SKM-1 treated with dmso at 0.1 percent for 144 hours (cell line): ENCODE measurements at regions not wholly inside any gene's neighbourhood (a gene's known extent, or its start where the extent isn't known, plus 50 kb on each side); places are given as distances from the start of the nearest gene placed in this dataset.

Experiments used
- DNase-seq: peaks from one replicate; lab custom pipeline; 2025; ENCODE audit not compliant: unreplicated experiment; lab: John Stamatoyannopoulos, UW

DNA sequence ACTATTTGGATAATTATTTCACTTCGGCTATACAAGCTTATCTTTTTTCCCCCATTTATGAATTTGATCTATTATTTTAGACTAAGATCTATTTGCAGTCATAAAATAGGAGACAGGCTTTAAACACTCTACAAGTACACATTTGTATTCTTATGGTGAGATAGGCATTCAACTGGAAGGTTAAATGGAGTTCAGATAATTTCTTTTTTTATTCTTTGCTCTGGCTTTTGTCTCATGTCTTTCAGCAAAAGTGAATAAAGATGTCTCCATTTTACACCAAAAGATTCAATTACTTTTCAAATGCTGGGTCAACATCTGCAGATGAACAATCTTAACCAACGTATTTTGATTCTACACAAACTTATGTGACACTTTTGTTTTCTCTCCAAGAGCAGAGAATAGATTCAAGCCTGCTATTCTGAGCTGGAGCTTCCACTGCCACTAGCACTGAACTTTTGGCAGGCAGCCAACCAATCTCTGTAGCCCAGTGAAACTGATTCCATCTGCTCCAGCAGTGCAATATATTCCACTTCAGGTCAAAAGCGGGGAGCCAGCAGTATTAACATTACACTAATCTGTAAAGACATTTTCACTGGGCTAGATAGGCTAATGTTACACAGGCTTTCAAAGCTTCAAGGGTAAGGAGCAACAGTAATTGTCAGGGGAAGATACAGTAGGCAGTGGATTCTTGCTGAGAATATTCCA is 452.0 kb upstream of the ZNF608 start:
- no peak for DNase-seq

DNA sequence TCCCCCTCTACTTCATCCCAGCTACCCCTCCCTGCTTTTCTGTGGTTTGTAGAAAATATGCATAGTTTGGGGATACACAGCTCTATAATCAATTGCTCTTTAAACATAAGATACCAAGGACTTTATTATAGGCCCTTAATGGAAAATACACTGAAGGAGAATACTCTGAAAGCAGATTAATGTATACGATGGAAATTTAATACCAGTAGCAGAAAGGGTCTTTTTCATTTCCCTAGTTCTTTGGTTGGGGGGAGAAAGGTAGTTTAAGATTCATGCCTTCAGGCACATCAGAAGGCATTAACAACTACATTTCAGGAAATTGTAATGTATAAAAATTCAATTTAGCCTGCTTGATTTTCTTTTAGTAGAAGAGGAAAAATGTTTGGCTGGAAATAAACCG is 452.9 kb upstream of the ZNF608 start:
- DNase-seq: no peak

DNA sequence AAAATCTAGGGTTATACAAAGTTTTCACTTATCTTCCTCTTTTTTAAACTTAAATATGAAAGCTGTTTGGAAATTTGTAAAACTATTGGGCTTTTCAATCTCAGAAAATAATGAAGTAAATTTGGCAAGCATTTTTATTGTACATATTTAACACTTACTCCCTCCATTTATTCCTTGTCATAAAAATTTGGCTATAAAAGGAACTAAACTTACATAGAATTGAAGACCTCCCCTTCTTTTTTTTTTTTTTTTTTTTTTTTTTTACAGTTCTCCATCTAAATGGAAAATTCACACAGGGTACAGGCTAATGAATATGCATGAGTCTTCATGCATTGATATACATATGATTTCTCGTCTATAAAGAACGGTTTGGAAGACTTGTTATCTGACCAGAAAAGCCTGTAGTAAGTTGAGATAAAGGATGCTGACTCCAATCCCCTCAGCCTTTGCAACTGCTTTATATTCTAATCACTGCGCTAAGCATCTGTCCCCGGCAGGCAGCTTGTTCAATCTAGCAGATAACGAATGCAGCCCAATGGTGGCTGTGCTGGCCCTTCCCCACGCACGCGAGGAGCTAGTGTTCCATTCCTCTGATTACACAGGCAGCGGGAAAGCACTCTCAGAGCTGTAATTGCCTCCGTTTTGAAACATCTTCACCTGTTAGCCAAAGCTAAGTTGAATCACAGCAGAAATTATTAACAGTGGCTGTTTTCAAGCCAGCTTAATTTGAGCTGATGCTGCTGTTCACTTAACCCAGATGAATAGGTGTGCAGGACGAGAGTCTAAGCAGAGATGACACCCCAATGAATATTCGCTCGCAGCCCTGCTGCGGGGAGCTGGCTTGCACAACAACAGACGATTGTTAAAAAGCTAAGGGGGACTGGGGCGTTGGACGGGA is 453.8 kb upstream of the ZNF608 start:
- no peak for DNase-seq

DNA sequence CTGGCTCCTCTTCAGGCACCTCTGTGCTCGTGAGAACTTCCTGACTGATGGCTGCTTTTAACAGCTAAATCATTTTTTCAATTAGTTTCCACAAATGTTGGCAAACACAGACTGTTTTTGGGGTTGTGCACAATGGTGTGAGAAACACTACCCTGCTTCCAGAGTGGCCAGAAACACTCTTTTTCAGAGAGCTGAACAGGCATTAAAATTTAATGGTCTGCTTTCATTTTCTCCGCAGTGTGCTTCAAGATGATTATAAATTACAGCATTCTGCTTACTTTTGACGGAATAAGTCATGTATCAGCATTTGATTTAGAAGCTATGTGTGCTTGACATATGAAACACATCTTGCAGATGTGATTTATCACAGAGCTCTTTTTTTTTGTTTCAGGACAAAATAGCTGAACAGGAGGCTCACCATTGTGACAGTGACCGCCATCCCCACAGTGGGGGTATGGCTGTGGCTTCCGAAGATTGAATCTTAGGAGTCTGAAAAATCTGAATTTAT is 454.5 kb upstream of the ZNF608 start:
- DNase-seq: no peak

DNA sequence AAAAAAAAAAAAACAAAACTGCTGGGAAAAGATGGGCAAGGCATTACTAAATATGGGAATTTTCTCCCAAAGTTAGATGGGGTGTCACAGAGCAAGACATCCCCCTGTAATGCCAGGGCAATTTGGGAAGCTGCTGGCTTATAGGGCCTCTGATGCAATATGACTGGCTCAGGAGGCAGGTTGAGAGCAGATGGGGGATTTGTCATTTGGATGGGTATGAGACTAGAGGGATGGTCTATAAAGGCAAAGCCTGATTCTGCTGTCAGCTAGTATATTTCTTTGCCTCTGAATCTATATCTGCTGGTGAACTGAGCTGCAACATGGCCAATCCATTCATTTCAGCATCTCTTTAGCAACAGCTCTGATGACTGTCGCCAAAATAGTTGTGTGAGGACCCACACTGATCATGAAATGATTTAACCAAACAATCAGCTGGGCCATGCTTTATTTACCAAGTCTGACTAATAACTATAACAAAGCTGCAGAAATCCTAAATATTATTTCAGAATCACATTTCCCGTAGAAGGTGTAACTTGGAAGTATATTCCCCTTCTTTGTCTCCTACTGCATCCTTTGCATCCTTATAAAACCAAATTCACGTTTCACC is 455.1 kb upstream of the ZNF608 start:
- DNase-seq: no peak

DNA sequence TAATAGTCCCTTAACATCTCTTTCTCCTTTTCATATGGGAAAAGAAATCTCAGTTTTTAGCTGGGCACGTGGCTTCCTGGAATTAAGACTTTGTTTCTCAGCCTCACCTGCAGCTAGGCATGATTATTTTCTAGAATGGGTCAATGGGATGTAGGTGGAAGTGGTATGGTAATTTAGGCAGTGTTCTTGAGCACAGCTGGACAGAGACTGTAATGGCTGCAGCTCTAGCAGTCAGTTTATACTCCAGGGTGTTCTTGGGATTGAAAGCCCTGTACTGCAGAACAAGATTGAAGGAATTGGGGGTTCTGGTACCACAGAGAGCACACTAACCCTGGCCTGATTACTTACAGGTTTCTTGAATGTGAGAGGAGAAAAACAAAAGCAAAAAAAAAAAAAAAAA is 455.9 kb upstream of the ZNF608 start:
- no peak for DNase-seq

DNA sequence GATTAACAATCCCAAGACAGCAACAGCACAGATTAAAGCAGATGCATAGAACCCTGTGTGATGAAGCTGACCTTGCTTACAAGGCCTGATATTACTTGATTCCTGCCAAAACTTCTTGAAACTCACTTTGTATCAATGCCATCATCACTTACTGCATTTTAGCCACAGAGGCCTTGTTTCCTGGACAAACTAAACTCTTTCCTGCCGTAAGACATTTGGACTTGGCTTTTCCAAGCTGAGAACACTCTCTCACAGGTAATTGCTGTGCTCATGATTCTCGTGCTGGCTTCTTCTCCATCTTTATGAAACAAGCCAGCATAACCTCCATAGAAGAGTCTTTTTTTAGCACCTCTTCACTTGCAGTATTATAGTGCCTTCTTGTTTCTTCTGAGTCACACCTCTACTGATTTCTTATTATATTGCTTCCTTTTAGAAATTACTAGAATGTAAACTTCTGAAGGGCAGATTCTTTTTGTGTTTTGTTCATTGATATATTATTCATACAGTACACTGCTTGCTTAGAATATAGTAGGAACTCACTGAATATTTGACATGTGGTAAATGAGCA is 456.5 kb upstream of the ZNF608 start:
- DNase-seq: no peak

DNA sequence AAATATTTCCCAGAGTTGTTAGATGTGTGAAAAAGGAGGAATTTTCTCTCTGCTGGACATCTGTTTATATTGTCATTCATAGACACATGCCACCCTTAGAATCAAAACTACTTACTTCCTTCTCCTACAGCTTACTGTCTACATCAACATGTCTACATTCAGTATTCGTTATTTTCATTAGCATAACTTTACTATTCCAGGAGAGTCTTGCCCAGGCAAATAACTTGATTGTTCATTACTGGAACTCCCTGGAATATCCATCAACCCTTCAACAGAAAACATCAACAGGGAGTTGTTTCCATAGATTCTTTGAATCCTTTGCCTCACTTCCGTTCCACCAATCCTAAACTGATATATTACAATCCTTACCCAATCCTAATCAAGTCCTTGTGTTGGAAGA is 457.5 kb upstream of the ZNF608 start:
- no peak for DNase-seq

DNA sequence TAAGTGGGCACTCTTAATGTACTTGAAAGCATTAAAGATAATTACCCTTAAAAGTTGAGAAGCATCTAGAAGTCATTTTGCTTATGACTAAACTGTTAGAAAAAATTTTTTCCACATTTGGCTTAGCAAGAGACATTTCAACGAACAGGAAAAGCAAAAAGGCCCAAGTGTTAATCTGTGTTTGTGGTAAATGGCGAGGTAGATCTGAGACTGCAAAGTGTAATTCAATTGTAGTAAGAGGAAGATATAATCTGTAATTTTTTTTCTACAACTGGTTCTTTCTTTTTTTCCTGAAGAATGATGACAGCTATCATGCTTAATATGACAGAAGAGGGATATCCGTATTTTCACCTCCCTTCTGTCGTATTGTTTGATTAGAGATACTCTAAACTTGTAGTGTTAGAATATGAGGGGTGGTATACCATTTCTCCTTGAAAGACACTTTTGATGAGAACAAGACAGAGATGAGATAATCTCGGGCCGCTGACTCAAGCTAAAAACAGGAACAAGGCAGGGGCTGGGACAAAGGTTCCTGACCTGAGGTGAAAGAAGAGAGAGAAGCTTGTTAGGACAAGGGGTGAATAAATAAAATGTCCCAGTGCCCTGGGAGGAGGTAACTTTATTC is 459.3 kb upstream of the ZNF608 start:
- no peak for DNase-seq

DNA sequence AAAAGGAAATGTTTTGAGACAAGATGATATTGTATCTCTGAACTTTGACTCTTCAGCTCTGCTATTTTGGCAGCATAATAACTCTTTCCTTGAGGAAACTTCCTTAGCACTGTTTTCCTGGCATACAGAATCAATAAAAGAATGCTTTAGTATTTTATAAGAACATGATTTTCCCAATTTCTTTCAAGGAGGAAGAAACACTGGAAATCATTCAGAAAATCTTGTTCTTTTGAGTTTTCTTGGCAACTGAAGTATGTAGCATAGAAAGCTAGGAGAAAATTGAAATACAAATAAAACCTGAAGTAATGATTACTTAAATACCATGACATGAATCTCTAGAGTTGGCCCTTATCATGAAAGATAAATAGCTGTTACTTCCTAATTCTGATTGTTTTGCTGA is 461.4 kb upstream of the ZNF608 start:
- DNase-seq: no peak

DNA sequence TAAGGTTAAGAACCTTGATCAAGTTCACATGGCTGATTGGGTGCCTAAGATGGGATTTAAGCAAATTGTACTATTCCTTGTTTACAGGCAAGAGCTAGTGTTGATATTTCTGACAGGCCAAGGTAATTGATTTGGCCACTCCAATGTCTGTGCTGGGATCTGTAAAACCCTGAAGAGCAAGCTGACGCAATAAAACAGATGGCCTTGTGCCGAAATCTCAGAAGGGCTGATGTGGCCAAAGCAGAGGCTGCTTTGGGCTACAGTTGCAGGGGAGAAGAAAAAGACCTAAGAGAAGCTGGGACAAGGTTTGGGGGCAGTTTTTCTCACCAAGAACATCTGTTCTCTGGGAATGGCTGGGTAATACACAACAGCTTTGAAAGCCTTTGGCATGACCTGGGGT is 463.2 kb upstream of the ZNF608 start:
- no peak for DNase-seq

DNA sequence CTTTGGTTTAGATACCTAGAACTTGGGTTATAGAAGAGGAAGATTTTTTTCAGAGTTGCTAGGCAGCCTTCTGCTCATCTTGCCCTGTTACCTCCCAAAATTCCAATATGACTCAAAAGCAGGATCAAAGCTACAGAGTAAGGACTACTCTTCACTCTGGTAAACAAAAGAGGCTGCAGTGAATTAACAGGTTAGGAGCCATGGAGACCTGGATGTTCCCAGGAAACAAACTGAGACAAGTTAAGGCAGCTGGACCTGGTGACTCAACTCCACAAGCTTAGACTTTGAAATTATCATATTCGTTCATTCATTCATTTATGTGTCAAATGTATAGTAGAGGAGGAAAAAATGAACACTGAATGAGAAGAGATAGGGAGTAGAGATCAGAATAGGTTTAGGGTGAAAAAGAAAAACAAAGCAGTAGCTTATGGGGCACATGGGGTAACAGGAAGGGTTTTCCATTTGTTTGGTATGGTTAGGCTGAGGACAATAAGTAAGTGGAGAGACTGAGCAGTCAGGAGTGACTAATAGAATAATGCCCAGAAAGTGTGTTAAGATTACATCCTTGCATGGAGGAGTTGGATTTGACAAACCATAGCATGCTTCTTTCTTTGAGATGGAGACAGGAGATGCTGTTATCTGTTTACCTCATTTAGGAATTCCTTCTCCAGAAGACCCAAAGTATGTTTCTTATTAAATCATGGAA is 464.0 kb upstream of the ZNF608 start:
- no peak for DNase-seq

DNA sequence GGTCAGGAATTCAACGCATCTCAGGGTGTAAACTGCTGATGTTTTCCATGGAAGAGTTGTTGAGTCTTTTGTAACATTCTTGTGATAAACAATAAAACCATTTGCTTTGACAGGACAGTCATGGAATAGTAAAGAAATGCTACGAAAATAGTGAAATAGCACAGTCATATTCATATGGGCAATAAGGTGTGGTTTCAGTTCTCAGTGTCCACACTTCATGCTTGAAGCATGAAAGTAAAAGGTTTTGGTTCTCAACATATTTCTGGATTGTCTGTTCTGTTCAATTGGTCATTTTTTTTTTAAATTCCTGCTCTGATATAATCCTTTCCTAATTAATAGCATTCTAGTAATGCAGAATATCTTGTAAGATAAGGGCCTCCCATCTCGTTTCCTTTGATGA is 467.6 kb upstream of the ZNF608 start:
- no peak for DNase-seq

DNA sequence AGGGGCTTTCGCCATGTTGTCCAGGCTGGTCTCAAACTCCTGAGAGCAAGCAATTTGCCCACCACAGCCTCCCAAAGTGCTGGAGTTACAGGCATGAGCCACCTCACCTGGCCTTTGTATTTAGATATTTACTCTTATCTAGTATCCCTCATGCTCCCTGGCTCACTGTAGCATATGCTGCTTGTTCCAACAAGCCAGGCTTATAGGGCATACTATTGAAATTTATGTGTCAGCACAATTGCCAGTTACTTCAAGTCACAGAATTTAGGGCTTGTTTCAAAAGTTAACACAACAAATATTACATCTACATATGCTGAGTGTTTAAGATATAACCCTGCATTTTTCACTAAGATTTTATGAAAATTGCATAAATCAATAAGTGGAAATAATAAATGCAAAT is 469.2 kb upstream of the ZNF608 start:
- DNase-seq: no peak

DNA sequence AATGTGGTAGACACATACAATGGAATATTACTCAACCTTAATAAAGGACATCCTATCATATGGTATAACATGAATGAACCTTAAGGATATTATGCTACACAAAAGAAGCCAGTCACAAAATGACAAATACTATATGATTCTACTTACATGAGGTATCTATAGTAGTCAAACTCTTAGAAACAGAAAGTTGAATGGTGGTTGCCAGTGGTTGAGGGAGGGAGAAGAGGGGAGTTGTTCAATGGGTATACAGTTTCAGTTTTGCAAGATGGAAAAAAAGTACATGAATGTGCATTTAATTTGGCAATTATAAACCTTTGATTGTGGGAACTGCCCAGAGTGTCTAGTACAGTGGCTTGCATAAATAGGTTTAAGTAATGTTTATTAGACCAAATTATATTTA is 473.3 kb upstream of the ZNF608 start:
- no peak for DNase-seq

DNA sequence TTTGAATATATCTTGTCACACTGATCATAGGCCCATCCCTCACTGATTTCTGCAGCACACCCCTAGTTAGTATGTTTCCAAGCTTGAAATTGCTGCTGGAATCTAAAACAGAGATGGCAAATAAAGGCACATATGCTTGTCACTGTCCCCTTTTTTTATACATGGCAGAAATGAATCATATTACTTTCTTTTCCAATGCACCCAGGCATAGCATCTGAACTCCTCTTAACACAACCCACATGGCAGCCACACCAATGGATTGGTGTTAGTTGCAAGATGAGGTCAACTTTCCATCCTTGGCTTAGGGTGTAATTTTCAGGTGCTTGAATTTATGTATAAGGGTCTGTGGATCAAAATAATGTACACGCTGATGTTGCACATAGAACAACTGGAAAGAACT is 473.8 kb upstream of the ZNF608 start:
- DNase-seq: no peak

DNA sequence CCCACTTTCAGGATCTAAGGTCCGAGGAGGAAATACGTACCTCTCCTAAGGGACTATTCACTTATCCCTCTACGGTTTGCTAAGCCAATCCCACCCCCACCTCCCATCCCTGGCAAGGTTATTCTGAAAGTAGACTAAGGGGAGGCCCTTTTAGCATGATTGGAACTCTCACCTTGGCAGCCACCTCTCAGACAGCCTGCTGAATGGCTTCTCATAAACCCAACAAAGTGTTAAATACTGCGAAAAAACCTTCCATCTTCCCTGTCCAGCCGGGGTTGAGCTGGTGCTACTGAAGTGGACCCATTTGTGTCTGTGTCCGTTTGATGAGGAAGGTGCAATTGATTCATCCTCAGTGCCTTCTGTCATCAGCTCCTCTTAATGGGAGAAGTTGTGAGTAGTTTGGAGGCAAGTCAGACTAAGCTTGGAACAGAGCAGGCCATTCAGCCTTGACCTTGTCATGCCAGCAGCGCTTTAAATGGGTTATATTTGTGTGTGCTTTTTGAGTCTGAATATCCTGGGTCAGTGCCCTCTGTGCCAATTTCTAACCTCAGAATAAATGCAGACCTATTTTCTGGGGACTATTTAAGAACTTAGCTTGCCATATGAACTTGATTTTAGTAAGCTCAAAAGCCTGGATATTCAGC is 476.3 kb upstream of the ZNF608 start:
- DNase-seq: no peak

DNA sequence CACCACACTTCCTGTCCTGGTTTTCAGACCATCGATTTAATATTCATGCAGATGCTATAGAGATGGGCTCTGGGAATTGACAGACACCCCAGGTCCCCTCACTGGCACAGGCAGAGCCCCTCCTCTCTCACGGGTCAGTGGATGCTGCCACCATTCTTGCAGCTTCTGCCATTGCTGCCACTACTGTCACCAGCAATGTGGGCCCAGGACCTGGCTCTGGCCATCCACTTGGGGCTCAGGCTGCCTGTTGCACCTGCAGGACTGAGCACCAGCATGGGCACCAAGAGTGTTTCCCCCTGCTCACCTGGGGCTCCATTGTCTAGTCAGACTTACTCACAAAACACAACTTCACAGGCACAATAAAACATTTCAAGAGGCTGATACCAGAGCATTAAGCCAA is 479.0 kb upstream of the ZNF608 start:
- no peak for DNase-seq

DNA sequence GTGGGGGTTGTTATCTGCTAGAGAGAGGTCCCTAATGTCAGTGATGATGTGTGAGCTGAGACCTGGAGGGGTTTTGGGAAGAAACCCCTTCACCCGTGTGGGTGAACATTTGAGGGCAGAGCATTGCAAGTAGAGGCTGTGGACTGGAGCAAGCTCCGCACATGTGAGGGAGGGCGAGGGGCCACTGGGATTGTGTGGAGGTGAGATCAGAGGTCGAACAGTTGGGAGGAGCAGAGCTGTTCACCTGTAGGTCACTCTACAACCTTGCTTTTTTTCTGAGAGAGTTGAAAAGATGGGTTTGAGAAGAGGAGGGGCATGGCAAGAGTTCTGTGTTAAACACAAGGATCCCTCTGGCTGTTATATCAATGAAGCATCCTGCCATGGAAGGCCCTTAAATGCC is 480.4 kb upstream of the ZNF608 start:
- no peak for DNase-seq
